ENCODE measurements at regions not wholly inside any gene's neighbourhood (a gene's known extent, or its start where the extent isn't known, plus 50 kb on each side); places are given as distances from the start of the nearest gene placed in this dataset.

DNA sequence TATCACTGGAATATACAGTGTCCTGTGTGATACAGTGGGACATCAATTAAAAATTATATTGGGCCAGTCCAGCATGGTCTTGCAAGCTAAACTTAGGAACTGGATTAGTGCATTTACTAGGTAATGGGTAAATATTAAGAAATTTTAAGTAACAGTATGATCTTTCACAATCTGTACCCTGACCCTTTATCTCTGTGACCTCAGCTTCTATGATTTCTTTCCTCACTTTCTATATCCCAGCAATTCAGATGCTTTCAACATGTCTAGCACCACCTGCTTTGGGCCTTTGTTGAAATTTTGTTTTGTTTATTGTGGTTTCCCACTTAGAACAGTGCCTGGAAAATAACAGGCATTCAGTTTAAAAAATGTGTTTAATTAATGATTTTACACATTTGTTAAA is 2295.4 kb downstream of the ARAP2 start:
- TF ChIP-seq CTCF (IDR thresholded peaks at IDR 0.05) (no peak), ZFX (IDR thresholded peaks at IDR 0.05; ENCODE audit: borderline replicate concordance) (no peak)

Data from 22Rv1 (cell line).